HG03097 (cell line): ENCODE measurements at regions not wholly inside any gene's neighbourhood (a gene's known extent, or its start where the extent isn't known, plus 50 kb on each side); places are given as distances from the start of the nearest gene placed in this dataset.
"Not testable (repeated sequence)": the region's sequence is repeated elsewhere in the genome, so short reads cannot be mapped to it uniquely, and the experiment has no call there.

ENCODE experiments used
- ATAC-seq: cut with Tn5 transposase; IDR thresholded peaks from one replicate; pipeline ENCODE4 v1.9.1; 2021; ENCODE audit not compliant: unreplicated experiment, low FRiP score

GRCh38 chr3:127086591-127086990 is 103.7 kb downstream of the PLXNA1 start:
- not testable (repeated sequence) for ATAC-seq

- no peak for ATAC-seq
Observed at GRCh38 chr3:127087441-127087840, 104.5 kb downstream of the PLXNA1 start.

GRCh38 chr3:127088511-127089351 is 104.2 kb upstream of the PRR23E start:
- ATAC-seq, result no peak

DNA sequence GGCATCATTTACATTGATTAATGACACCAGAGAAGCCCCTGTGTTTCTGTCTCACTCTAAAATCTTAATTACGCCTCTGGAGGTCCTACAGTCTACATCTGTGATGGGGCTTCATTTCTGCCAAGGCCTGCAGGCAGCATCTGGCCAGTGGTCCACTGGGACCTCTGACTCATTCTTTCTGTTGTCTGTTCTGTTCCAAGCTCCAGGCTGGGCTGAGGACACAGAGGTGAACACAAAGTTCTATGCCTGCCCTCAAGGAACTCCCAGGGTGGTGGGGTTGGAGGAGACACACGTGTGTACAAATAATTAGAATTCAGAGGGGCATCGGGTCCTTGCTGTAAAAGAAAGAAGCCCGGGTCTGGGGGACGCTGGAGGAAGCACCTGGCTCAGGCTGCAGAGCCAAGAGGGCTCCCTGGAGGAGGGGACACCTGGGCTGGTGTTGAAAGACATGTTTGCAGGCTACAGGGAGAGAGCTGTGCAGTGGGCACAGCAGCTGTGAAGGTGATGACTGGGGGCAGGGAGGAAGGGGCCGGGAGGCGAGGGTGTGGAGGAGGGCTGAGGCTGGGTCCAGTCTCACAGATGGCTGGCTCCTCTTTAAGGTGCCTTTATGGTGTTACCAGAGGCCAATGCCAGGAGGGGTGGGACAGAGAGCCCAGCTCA is 103.3 kb upstream of the PRR23E start:
- no peak for ATAC-seq

- no peak for ATAC-seq
Observed at GRCh38 chr3:127090218-127091160, 102.4 kb upstream of the PRR23E start.

- ATAC-seq, result no peak
Observed at GRCh38 chr3:127091376-127091775, 101.6 kb upstream of the PRR23E start.

DNA sequence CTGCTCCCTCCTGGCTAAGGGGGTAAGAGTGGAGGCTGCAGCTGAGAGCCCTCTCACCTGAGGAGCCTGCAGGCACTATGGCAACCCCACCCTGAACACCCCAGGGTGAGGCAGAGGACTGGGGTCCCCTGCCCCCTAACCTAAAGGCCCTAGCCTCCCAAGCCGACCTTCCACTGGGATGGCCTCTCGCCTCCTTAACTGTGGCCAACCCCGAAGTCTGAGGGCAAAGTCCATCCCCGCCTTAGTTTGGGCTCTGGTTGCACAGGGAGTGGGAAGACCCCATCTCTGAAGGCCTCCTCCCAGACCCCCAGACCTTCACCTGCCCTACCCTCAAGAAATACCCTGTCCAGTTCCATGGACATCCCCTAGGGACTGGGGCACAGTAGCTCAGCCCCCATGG is 100.6 kb upstream of the PRR23E start:
- no peak for ATAC-seq

DNA sequence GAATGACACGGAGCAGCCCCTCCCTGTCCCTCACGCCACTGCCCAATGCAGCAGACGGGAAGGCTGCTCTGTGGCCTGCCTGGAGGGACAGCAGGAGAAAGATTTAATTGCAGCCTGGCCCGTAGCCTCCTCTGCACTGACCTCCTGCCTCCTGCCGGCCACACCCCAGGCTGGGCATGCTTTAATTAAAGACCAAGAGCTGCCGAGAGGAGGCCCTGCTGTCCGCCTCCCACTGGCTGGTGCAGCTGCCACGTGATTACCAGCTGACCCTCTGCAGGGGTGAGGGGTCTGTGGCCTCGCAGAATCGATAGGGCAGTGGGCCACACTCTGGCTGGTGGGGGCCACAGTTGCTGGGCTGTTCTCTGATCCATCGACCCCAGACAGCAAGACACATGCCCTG is 100.2 kb upstream of the PRR23E start:
- no peak for ATAC-seq

GRCh38 chr3:127093312-127093711 is 99.6 kb upstream of the PRR23E start:
- ATAC-seq, result no peak

GRCh38 chr3:127095774-127096173 is 97.2 kb upstream of the PRR23E start:
- no peak for ATAC-seq

- ATAC-seq, result no peak
Observed at GRCh38 chr3:127096256-127097071, 96.5 kb upstream of the PRR23E start.

- no peak for ATAC-seq
Observed at GRCh38 chr3:127097072-127097405, 95.9 kb upstream of the PRR23E start.

- no peak for ATAC-seq
Observed at GRCh38 chr3:127097481-127097880, 95.5 kb upstream of the PRR23E start.

GRCh38 chr3:127099982-127100381 is 92.9 kb upstream of the PRR23E start:
- no peak for ATAC-seq

GRCh38 chr3:127100459-127101410 is 92.2 kb upstream of the PRR23E start:
- no peak for ATAC-seq

DNA sequence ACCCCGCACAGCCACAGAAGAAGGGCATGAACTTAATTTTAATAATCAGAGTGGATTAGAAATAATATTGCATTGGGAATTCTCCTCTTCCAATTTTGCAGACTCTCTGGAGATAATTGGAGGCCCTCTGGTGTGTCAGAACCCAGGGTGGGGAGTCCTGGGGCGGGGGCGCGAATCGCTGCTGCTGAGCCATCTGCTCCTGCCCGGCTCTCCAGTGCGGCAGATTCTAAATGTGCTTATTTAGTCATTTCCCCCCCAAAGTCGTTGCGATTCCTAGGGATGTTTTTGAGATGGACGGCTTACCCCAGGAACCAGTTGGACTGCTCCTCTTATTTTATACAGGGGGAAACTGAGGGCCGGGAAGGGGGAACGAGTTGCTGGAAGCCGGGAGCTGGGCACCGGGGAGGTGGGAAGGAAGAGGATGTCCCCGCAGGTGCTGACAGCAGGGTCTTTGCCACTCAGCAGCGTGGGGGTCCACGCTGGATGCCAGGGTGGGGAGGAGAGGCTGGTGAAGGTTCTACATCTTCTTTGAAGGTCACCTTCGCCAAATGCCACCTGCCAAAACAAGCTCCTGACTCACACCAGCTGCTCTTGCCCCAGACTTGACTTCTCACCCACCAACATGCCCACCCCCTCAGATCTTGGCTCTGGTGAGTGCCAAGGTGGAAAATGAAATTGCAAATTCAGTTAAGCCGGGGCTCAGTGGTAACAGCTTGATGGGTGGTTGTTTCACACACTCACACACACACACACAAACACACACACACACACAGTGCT is 91.3 kb upstream of the PRR23E start:
- ATAC-seq, result no peak

GRCh38 chr3:127102188-127102520 is 90.8 kb upstream of the PRR23E start:
- no peak for ATAC-seq

- no peak for ATAC-seq
Observed at GRCh38 chr3:127102587-127102986, 90.3 kb upstream of the PRR23E start.

DNA sequence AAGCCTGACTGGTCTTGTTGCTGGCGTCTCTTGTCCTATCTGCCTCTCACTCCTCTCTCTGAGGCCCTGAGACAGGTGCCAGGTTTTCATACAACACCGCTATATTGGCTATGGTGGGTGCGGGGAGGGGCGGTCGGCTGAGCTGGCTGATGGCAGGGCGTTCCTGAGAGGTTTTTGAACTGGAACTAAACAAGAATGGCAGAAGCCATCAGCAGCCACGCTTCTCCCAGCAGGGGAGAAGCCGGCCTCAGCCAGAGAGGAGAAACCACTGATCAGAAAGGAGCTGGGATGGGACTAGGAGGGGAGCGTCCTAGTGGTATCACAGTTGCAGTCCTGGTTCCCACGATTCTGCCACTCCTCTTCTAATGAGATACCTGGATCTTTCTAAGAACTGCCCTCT is 89.9 kb upstream of the PRR23E start:
- ATAC-seq, result no peak
